ENCODE measurements at regions not wholly inside any gene's neighbourhood (a gene's known extent, or its start where the extent isn't known, plus 50 kb on each side); places are given as distances from the start of the nearest gene placed in this dataset.

DNA sequence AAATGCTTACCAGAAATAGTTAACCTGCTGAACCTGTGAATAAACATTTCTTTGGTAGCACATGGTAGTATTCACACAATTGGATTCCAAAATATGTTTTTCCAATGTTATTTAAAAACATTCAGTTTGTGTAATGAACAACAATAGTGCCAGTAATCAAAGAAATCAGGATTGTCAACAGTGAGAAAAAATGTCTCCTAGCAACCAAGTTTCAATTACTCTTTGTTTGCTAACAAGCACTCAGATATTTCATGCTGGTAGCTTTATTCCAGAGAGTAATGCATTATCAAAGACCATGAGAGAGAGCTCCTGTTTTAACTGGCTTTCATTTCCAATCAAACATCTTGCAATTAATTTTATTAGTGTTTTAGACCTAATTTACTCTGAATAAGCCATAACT, 768.1 kb upstream of the GRAMD2B start:
- TF ChIP-seq, protein P1, sequence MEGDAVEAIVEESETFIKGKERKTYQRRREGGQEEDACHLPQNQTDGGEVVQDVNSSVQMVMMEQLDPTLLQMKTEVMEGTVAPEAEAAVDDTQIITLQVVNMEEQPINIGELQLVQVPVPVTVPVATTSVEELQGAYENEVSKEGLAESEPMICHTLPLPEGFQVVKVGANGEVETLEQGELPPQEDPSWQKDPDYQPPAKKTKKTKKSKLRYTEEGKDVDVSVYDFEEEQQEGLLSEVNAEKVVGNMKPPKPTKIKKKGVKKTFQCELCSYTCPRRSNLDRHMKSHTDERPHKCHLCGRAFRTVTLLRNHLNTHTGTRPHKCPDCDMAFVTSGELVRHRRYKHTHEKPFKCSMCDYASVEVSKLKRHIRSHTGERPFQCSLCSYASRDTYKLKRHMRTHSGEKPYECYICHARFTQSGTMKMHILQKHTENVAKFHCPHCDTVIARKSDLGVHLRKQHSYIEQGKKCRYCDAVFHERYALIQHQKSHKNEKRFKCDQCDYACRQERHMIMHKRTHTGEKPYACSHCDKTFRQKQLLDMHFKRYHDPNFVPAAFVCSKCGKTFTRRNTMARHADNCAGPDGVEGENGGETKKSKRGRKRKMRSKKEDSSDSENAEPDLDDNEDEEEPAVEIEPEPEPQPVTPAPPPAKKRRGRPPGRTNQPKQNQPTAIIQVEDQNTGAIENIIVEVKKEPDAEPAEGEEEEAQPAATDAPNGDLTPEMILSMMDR (conservative IDR thresholded peaks at IDR 0.05; ENCODE audit: low read length): no peak
- TF ChIP-seq EZH2phosphoT487 (IDR thresholded peaks at IDR 0.05; ENCODE audit: borderline replicate concordance, low read depth, low read length): no peak
